Dedifferentiated amniotic fluid mesenchymal stem cell (primary cell): ENCODE measurements at regions not wholly inside any gene's neighbourhood (a gene's known extent, or its start where the extent isn't known, plus 50 kb on each side); places are given as distances from the start of the nearest gene placed in this dataset.
A peak's percentile ranks its signal among the peaks of the same experiment; 100 is the strongest.
"Not testable (repeated sequence)": the region's sequence is repeated elsewhere in the genome, so short reads cannot be mapped to it uniquely, and the experiment has no call there.

Experiments
- DNase-seq: peaks from one replicate; pipeline ENCODE4 v3.0.0-alpha.2; 2016; ENCODE audit errors: extremely low spot score

GRCh38 chr2:181737302-181737701 lies 57.0 kb upstream of the NEUROD1 start:
- not testable (repeated sequence) for DNase-seq

GRCh38 chr2:181738074-181738473 lies 57.8 kb upstream of the NEUROD1 start:
- no peak for DNase-seq

- DNase-seq, result no peak
Observed at GRCh38 chr2:181738563-181738962, 58.2 kb upstream of the NEUROD1 start.

- DNase-seq, result peak; percentile 30
Observed at GRCh38 chr2:181741756-181742155, 61.4 kb upstream of the NEUROD1 start.

- DNase-seq, result no peak
Observed at GRCh38 chr2:181742361-181742760, 62.0 kb upstream of the NEUROD1 start.

- DNase-seq, result peak; percentile 75
Observed at GRCh38 chr2:181742922-181743722, 62.8 kb upstream of the NEUROD1 start.

GRCh38 chr2:181743723-181744031 lies 63.4 kb upstream of the NEUROD1 start:
- DNase-seq, result no peak

- DNase-seq, result no peak
Observed at GRCh38 chr2:181745796-181746540, 65.7 kb upstream of the NEUROD1 start.

GRCh38 chr2:181746844-181747243 lies 66.5 kb upstream of the NEUROD1 start:
- DNase-seq, result no peak

GRCh38 chr2:181750305-181750704 lies 70.0 kb upstream of the NEUROD1 start:
- no peak for DNase-seq

- DNase-seq, result no peak
Observed at GRCh38 chr2:181751266-181752030, 71.1 kb upstream of the NEUROD1 start.

- no peak for DNase-seq
Observed at GRCh38 chr2:181752301-181752700, 72.0 kb upstream of the NEUROD1 start.

GRCh38 chr2:181753686-181754085 lies 73.4 kb upstream of the NEUROD1 start:
- no peak for DNase-seq

- no peak for DNase-seq
Observed at GRCh38 chr2:181754105-181754504, 73.8 kb upstream of the NEUROD1 start.

- no peak for DNase-seq
Observed at GRCh38 chr2:181755181-181755580, 74.9 kb upstream of the NEUROD1 start.

GRCh38 chr2:181760521-181760920 lies 80.2 kb upstream of the NEUROD1 start:
- DNase-seq, result no peak

- DNase-seq, result no peak
Observed at GRCh38 chr2:181761175-181761574, 80.9 kb upstream of the NEUROD1 start.

GRCh38 chr2:181762000-181762399 lies 81.7 kb upstream of the NEUROD1 start:
- no peak for DNase-seq

GRCh38 chr2:181762848-181763247 lies 82.5 kb upstream of the NEUROD1 start:
- DNase-seq, result no peak

- no peak for DNase-seq
Observed at GRCh38 chr2:181763423-181763822, 83.1 kb upstream of the NEUROD1 start.

- DNase-seq, result no peak
Observed at GRCh38 chr2:181764095-181764963, 84.0 kb upstream of the NEUROD1 start.

GRCh38 chr2:181766129-181766528 lies 85.8 kb upstream of the NEUROD1 start:
- DNase-seq, result no peak
